IPS DF 6.9 (cell line): ENCODE measurements at regions not wholly inside any gene's neighbourhood (a gene's known extent, or its start where the extent isn't known, plus 50 kb on each side); places are given as distances from the start of the nearest gene placed in this dataset.

Source experiments
- DNase-seq: peaks from one replicate; pipeline ENCODE4 v3.0.0-alpha.2; 2013; ENCODE audit warnings: low read depth, low spot score
- H3K27ac ChIP-seq: one replicate; pipeline ENCODE4 v1.5.1; 2013; ENCODE audit warnings: low read length, control low read depth
- H3K27me3 ChIP-seq: 2 replicates; pipeline ENCODE4 v1.6.1; 2013; ENCODE audit warnings: mild to moderate bottlenecking, low read length; ENCODE audit not compliant: control insufficient read depth, insufficient read depth
- H3K36me3 ChIP-seq: 2 replicates; pipeline ENCODE4 v1.6.1; 2013; ENCODE audit warnings: low read length; ENCODE audit not compliant: control insufficient read depth, insufficient read depth
- H3K4me1 ChIP-seq: 2 replicates; pipeline ENCODE4 v1.6.1; 2013; ENCODE audit warnings: low read length; ENCODE audit not compliant: control insufficient read depth, insufficient read depth
- H3K4me3 ChIP-seq: 2 replicates; pipeline ENCODE4 v1.5.1; 2013; ENCODE audit warnings: mild to moderate bottlenecking, low read length
- H3K9me3 ChIP-seq: 2 replicates; pipeline ENCODE4 v1.6.1; 2013; ENCODE audit warnings: low read length, inconsistent platforms; ENCODE audit not compliant: control insufficient read depth, insufficient read depth
- WGBS: extraction: QIAGEN DNeasy Blood & Tissue Kit; methylation state at CpG from one replicate; pipeline ENCODE4 v1.1.7; 2013; ENCODE audit warnings: mixed read lengths, missing lambda C conversion rate; ENCODE audit not compliant: insufficient read length, insufficient coverage; 5-methylcytosine and 5-hydroxymethylcytosine counted together

- H3K36me3 ChIP-seq: no peaks in the 10 kb centered on the region
- WGBS: no CpG with 5 or more reads among the region's 1 CpG
Measured at GRCh38 chr4:138542191-138542776, 300.1 kb upstream of the SLC7A11 start.

GRCh38 chr4:138540056-138540800 is 298.1 kb upstream of the SLC7A11 start:
- no peaks in the 10 kb centered on the region for H3K36me3 ChIP-seq
- DNase-seq: no peak
- H3K4me3 ChIP-seq: no peak overlapping the region
- H3K4me1 ChIP-seq: peaks cover 1% of the 10 kb centered on the region; the same call in 1 of the 2 replicates
- no peaks in the 10 kb centered on the region for H3K9me3 ChIP-seq
- no CpG with 5 or more reads among the region's 4 CpGs for WGBS
- no peak overlapping the region for H3K27ac ChIP-seq
- no peaks in the 10 kb centered on the region for H3K27me3 ChIP-seq

More at GRCh38 chr4:138542191-138542776, 300.1 kb upstream of the SLC7A11 start:
- Histone ChIP-seq H3K27me3 (no peaks in the 10 kb centered on the region), H3K27ac (no peak overlapping the region), H3K4me1 (peaks cover 1% of the 10 kb centered on the region; the same call in 1 of the 2 replicates), H3K9me3 (no peaks in the 10 kb centered on the region), H3K4me3 (no peak overlapping the region)
- no peak for DNase-seq

GRCh38 chr4:138538743-138539142 is 296.6 kb upstream of the SLC7A11 start:
- no peak for DNase-seq
- Histone ChIP-seq H3K27me3 (no peaks in the 10 kb centered on the region), H3K9me3 (no peaks in the 10 kb centered on the region), H3K36me3 (no peaks in the 10 kb centered on the region), H3K27ac (no peak overlapping the region), H3K4me3 (no peak overlapping the region), H3K4me1 (peaks cover 1% of the 10 kb centered on the region; the same call in 1 of the 2 replicates)
- no CpG with 5 or more reads among the region's 2 CpGs for WGBS

- Histone ChIP-seq H3K27me3 (no peaks in the 10 kb centered on the region), H3K36me3 (no peaks in the 10 kb centered on the region), H3K9me3 (no peaks in the 10 kb centered on the region), H3K27ac (no peak overlapping the region), H3K4me1 (peaks cover 1% of the 10 kb centered on the region; the same call in 1 of the 2 replicates), H3K4me3 (no peak overlapping the region)
- DNase-seq: no peak
- WGBS: no CpG with 5 or more reads among the region's 4 CpGs
Measured at GRCh38 chr4:138537731-138538490, 295.8 kb upstream of the SLC7A11 start.

GRCh38 chr4:138535316-138535715 is 293.2 kb upstream of the SLC7A11 start:
- Histone ChIP-seq H3K36me3 (no peaks in the 10 kb centered on the region), H3K27ac (no peak overlapping the region), H3K4me3 (no peak overlapping the region), H3K4me1 (peaks cover under 1% of the 10 kb centered on the region; the same call in 1 of the 2 replicates), H3K9me3 (no peaks in the 10 kb centered on the region), H3K27me3 (no peaks in the 10 kb centered on the region)
- WGBS: no CpG with 5 or more reads among the region's 2 CpGs
- no peak for DNase-seq

- Histone ChIP-seq H3K36me3 (no peaks in the 10 kb centered on the region), H3K27me3 (no peaks in the 10 kb centered on the region), H3K9me3 (no peaks in the 10 kb centered on the region), H3K4me3 (no peak overlapping the region), H3K27ac (no peak overlapping the region), H3K4me1 (no peaks in the 10 kb centered on the region)
- no CpG with 5 or more reads among the region's 1 CpG for WGBS
- DNase-seq: peak; percentile 13
Measured at GRCh38 chr4:138522366-138522765, 280.2 kb upstream of the SLC7A11 start.

- no CpG with 5 or more reads among the region's 4 CpGs for WGBS
- DNase-seq: no peak
- no peaks in the 10 kb centered on the region for H3K27me3 ChIP-seq
- H3K4me3 ChIP-seq: no peak overlapping the region
- H3K9me3 ChIP-seq: no peaks in the 10 kb centered on the region
- H3K4me1 ChIP-seq: no peaks in the 10 kb centered on the region
- no peak overlapping the region for H3K27ac ChIP-seq
- no peaks in the 10 kb centered on the region for H3K36me3 ChIP-seq
Measured at GRCh38 chr4:138521809-138522208, 279.7 kb upstream of the SLC7A11 start.

- H3K4me1 ChIP-seq: no peaks in the 10 kb centered on the region
- no peaks in the 10 kb centered on the region for H3K9me3 ChIP-seq
- H3K27me3 ChIP-seq: no peaks in the 10 kb centered on the region
- no CpG with 5 or more reads among the region's 2 CpGs for WGBS
- no peak for DNase-seq
- no peak overlapping the region for H3K4me3 ChIP-seq
- H3K36me3 ChIP-seq: no peaks in the 10 kb centered on the region
- no peak overlapping the region for H3K27ac ChIP-seq
Measured at GRCh38 chr4:138519436-138519835, 277.3 kb upstream of the SLC7A11 start.

- H3K27ac ChIP-seq: no peak overlapping the region
- DNase-seq: no peak
- no CpG with 5 or more reads among the region's 1 CpG for WGBS
- no peak overlapping the region for H3K4me3 ChIP-seq
- no peaks in the 10 kb centered on the region for H3K4me1 ChIP-seq
- H3K36me3 ChIP-seq: no peaks in the 10 kb centered on the region
- no peaks in the 10 kb centered on the region for H3K27me3 ChIP-seq
- no peaks in the 10 kb centered on the region for H3K9me3 ChIP-seq
Measured at GRCh38 chr4:138513535-138513934, 271.4 kb upstream of the SLC7A11 start.

- H3K9me3 ChIP-seq: no peaks in the 10 kb centered on the region
- H3K4me1 ChIP-seq: no peaks in the 10 kb centered on the region
- DNase-seq: no peak
- H3K27ac ChIP-seq: no peak overlapping the region
- no peaks in the 10 kb centered on the region for H3K27me3 ChIP-seq
- no peak overlapping the region for H3K4me3 ChIP-seq
- no peaks in the 10 kb centered on the region for H3K36me3 ChIP-seq
Measured at GRCh38 chr4:138512756-138513155, 270.6 kb upstream of the SLC7A11 start.
